Vagina (tissue), 2 donors: ENCODE measurements at regions not wholly inside any gene's neighbourhood (a gene's known extent, or its start where the extent isn't known, plus 50 kb on each side); places are given as distances from the start of the nearest gene placed in this dataset.

Experiments
- DNase-seq, 2 donors: peaks; one replicate each; pipeline ENCODE4 v3.0.0-alpha.2; 2017; ENCODE audit errors: extremely low spot score in 2 of 2
- H3K27ac ChIP-seq: fragments of 200-600 bp; sonication (generic); one replicate; pipeline ENCODE4 v1.5.1; 2019
- H3K27me3 ChIP-seq: fragments of 200-600 bp; sonication (generic); one replicate; pipeline ENCODE4 v1.5.1; 2019
- H3K36me3 ChIP-seq, 2 donors: fragments of 200-600 bp; sonication (generic); one replicate each; pipeline ENCODE4 v1.5.1; 2017 to 2019
- H3K4me1 ChIP-seq: fragments of 200-600 bp; sonication (generic); one replicate; pipeline ENCODE4 v1.5.1; 2019
- H3K4me3 ChIP-seq, 2 donors: fragments of 200-600 bp; sonication (generic); 1 replicate in 1 of 2; 2 replicates in 1 of 2; pipeline ENCODE4 v1.5.1; 2016 to 2019
- H3K9me3 ChIP-seq: fragments of 200-600 bp; sonication (generic); one replicate; pipeline ENCODE4 v1.5.1; 2019
- CTCF ChIP-seq, 3 experiments: fragments of 450-650 bp in 2 of 3; fragments of 200-600 bp in 1 of 3; sonication (generic) in 1 of 3; IDR thresholded peaks; one replicate each; pipeline ENCODE4 v1.5.1; 2017 to 2019; ENCODE audit warnings: antibody characterized with exemption in 3 of 3, mild to moderate bottlenecking in 2 of 3, moderate library complexity in 2 of 3
- POLR2A ChIP-seq, 2 donors: fragments of 450-650 bp; IDR thresholded peaks; one replicate each; pipeline ENCODE4 v1.6.1; 2017; ENCODE audit warnings: antibody characterized with exemption in 2 of 2, mild to moderate bottlenecking in 2 of 2, moderate library complexity in 2 of 2
- POLR2AphosphoS5 ChIP-seq, 2 donors: sonication (generic); formaldehyde crosslinking; IDR thresholded peaks; one replicate each; pipeline ENCODE4 v1.9.0; 2017; ENCODE audit warnings: antibody characterized with exemption in 2 of 2, mild to moderate bottlenecking in 2 of 2, low read depth in 1 of 2; ENCODE audit not compliant: insufficient read depth in 1 of 2
- intact Hi-C: fragments of 100-400 bp; cut with DNase I; formaldehyde crosslinking; loops from one replicate; pipeline ENCODE4 v1.15.1; 2023

- no peaks in the 10 kb centered on the region for H3K27me3 ChIP-seq
- no peak overlapping the region for H3K27ac ChIP-seq
- intact Hi-C loops, result no loop called here
- DNase-seq, result no peak
- H3K4me3 ChIP-seq, result no peak overlapping the region
- no peak for TF ChIP-seq POLR2A (IDR thresholded peaks at IDR 0.05)
- TF ChIP-seq CTCF (IDR thresholded peaks at IDR 0.05), result no peak
- TF ChIP-seq POLR2AphosphoS5 (IDR thresholded peaks at IDR 0.05; ENCODE audit: insufficient read depth in 1 of 2, low read depth in 1 of 2), result no peak
- H3K36me3 ChIP-seq, result no peaks in the 10 kb centered on the region
- H3K9me3 ChIP-seq, result no peaks in the 10 kb centered on the region
- H3K4me1 ChIP-seq, result no peaks in the 10 kb centered on the region
Measured at GRCh38 chr5:124416627-124417026, 329.8 kb downstream of the ZNF608 start.

- H3K4me1 ChIP-seq, result no peaks in the 10 kb centered on the region
- no peak overlapping the region for H3K27ac ChIP-seq
- H3K4me3 ChIP-seq, result no peak overlapping the region
- no peaks in the 10 kb centered on the region for H3K9me3 ChIP-seq
- H3K27me3 ChIP-seq, result no peaks in the 10 kb centered on the region
- intact Hi-C loops, result no loop called here
- no peaks in the 10 kb centered on the region for H3K36me3 ChIP-seq
- DNase-seq, result no peak
- no peak for TF ChIP-seq POLR2A (IDR thresholded peaks at IDR 0.05)
Measured at GRCh38 chr5:124414973-124415372, 331.5 kb downstream of the ZNF608 start.

GRCh38 chr5:124410539-124411488, 335.6 kb downstream of the ZNF608 start:
- intact Hi-C loops, result no loop called here
- no peak for DNase-seq
- no peak overlapping the region for H3K4me3 ChIP-seq
- no peaks in the 10 kb centered on the region for H3K27me3 ChIP-seq
- H3K4me1 ChIP-seq, result no peaks in the 10 kb centered on the region
- H3K9me3 ChIP-seq, result no peaks in the 10 kb centered on the region
- H3K36me3 ChIP-seq, result no peaks in the 10 kb centered on the region
- no peak overlapping the region for H3K27ac ChIP-seq
- TF ChIP-seq POLR2A (IDR thresholded peaks at IDR 0.05) (no peak), POLR2AphosphoS5 (IDR thresholded peaks at IDR 0.05; ENCODE audit: insufficient read depth in 1 of 2, low read depth in 1 of 2) (no peak), CTCF (IDR thresholded peaks at IDR 0.05) (no peak)

- Histone ChIP-seq H3K4me1 (no peaks in the 10 kb centered on the region), H3K36me3 (no peaks in the 10 kb centered on the region), H3K27ac (no peak overlapping the region), H3K4me3 (no peak overlapping the region), H3K27me3 (no peaks in the 10 kb centered on the region), H3K9me3 (no peaks in the 10 kb centered on the region)
- TF ChIP-seq POLR2A (IDR thresholded peaks at IDR 0.05) (no peak), POLR2AphosphoS5 (IDR thresholded peaks at IDR 0.05; ENCODE audit: insufficient read depth in 1 of 2, low read depth in 1 of 2) (no peak), CTCF (IDR thresholded peaks at IDR 0.05) (no peak)
- intact Hi-C loops, result no loop called here
- DNase-seq, result no peak
Measured at GRCh38 chr5:124408738-124409453, 337.5 kb downstream of the ZNF608 start.

- Histone ChIP-seq H3K4me1 (peaks cover 19% of the 10 kb centered on the region), H3K4me3 (no peak overlapping the region), H3K27me3 (no peaks in the 10 kb centered on the region), H3K36me3 (no peaks in the 10 kb centered on the region), H3K27ac (no peak overlapping the region), H3K9me3 (no peaks in the 10 kb centered on the region)
- no peak for DNase-seq
- intact Hi-C loops, result no loop called here
- TF ChIP-seq CTCF (IDR thresholded peaks at IDR 0.05) (no peak), POLR2A (IDR thresholded peaks at IDR 0.05) (no peak), POLR2AphosphoS5 (IDR thresholded peaks at IDR 0.05; ENCODE audit: insufficient read depth in 1 of 2, low read depth in 1 of 2) (no peak)
Measured at GRCh38 chr5:124404796-124405195, 341.6 kb downstream of the ZNF608 start.
